ENCODE measurements at regions not wholly inside any gene's neighbourhood (a gene's known extent, or its start where the extent isn't known, plus 50 kb on each side); places are given as distances from the start of the nearest gene placed in this dataset.

- TF ChIP-seq CTCF (IDR thresholded peaks at IDR 0.05) (peak; percentile 19), EZH2 (IDR thresholded peaks at IDR 0.05) (no peak), EZH2phosphoT487 (IDR thresholded peaks at IDR 0.05) (no peak)
These were observed 320.2 kb downstream of the CDC14C start for GRCh38 chr7:49244543-49244942.
